Activated T-helper 1 cell treated with Interleukin-2 at 50 U/mL for 16 hours (primary cell): ENCODE measurements at regions not wholly inside any gene's neighbourhood (a gene's known extent, or its start where the extent isn't known, plus 50 kb on each side); places are given as distances from the start of the nearest gene placed in this dataset.
"Not testable (repeated sequence)": the region's sequence is repeated elsewhere in the genome, so short reads cannot be mapped to it uniquely, and the experiment has no call there.

Source experiments
- DNase-seq: peaks from one replicate; pipeline ENCODE4 v3.0.0-alpha.2; 2020; ENCODE audit warnings: low read depth

DNA sequence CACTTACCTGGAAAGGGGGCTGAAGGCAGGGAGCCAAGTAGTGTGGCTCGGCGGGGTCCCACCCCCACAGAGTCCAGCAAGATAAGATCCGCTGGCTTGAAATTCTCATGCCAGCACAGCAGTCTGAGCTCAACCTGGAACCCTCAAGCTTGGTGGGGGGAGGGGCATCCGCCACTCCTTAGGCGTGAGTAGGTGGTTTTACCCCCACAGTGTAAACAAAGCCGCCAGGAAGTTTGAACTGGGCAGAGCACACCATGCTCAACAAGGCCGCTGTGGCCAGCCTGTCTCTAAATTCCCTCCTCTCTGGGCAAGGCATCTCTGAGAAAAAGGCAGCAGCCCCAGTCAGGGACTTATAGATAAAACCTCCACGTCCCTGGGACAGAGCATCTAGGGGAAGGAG lies 156.3 kb downstream of the KBTBD8 start:
- no peak for DNase-seq

- DNase-seq, result no peak
These were observed 169.4 kb downstream of the KBTBD8 start for GRCh38 chr3:67167481-67167880.

GRCh38 chr3:67171841-67172240 lies 173.7 kb downstream of the KBTBD8 start:
- DNase-seq, result no peak

DNA sequence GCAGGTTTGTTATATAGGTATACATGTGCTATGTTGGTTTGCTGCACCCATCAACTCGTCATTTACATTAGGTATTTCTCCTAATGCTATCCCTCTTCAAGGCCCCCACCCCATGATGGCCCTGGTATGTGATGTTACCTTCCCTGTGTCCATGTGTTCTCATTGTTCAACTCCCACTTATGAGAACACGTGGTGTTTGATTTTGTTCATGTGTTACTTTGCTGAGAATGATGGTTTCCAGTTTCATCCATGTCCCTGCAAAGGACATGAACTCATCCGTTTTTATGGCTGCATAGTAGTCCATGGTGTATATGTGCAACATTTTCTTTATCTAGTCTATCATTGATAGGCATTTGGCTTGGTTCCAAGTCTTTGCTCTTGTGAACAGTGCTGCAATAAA lies 175.0 kb downstream of the KBTBD8 start:
- not testable (repeated sequence) for DNase-seq

GRCh38 chr3:67176396-67176795 lies 178.3 kb downstream of the KBTBD8 start:
- DNase-seq, result no peak

GRCh38 chr3:67192466-67192865 lies 194.4 kb downstream of the KBTBD8 start:
- DNase-seq, result no peak

- no peak for DNase-seq
These were observed 198.6 kb downstream of the KBTBD8 start for GRCh38 chr3:67196677-67197076.

- DNase-seq, result no peak
These were observed 200.3 kb downstream of the KBTBD8 start for GRCh38 chr3:67198374-67198773.

- no peak for DNase-seq
These were observed 202.5 kb downstream of the KBTBD8 start for GRCh38 chr3:67200618-67201017.

GRCh38 chr3:67201026-67201425 lies 202.9 kb downstream of the KBTBD8 start:
- DNase-seq, result no peak

- DNase-seq, result no peak
These were observed 203.9 kb downstream of the KBTBD8 start for GRCh38 chr3:67202053-67202452.

- DNase-seq, result no peak
These were observed 206.8 kb downstream of the KBTBD8 start for GRCh38 chr3:67204951-67205350.

GRCh38 chr3:67215690-67216089 lies 217.6 kb downstream of the KBTBD8 start:
- DNase-seq, result no peak

DNA sequence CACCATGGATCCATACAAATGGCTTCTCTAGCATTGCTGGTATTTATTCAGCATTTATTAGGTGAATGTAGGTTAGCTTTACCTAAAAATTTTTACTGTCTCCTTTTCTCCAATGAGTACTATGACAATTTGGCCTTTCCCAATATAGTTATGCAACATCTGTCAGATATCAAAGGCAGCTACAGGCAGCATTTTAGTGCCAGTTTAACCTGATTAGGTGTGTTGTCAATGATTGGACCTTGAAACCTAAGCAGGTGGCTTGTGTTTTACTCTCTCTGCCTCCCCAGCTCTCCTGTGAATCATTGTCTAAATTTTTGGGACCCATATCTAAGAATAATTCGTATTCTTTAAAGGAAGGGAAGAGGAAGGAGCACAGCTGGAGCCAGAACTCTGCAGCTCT lies 228.9 kb downstream of the KBTBD8 start:
- no peak for DNase-seq

GRCh38 chr3:67228136-67228535 lies 230.0 kb downstream of the KBTBD8 start:
- no peak for DNase-seq

DNA sequence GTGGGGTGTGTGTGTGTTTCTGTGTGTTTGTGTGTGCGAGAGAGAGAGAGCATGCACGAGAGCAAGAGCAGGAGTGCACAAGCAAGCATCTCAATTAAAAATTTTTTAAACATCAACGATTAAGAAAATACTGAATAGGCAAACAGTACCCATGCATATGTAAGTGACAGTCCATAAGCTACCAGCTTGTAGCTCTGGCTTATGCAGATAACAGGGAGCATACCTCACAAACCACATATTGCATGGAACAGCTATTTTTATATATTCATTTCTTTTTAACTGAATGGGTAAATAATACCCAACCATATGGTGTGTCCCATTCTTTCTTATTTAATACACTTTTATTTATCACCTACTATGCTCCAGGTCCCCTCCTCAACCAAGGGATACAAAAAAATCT lies 234.5 kb downstream of the KBTBD8 start:
- no peak for DNase-seq

DNA sequence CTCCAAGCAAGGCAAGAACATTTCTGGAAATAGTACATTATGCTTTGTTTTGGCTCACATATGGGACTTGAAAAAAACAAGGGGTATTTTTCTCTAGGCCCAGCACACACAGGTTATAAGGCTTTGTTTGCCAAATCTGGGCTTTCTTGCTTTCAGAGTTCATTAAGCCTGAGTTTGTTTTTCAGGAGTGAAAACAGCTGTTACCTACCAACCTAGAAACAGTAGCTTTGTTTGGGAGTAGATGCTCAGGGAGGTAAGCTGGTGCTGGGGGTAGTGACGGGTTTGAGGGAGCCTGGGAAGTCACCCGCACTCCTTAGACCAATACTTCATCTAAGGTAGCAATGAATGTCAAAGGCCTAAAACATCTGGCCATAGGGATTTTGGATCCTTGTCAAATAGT lies 241.2 kb downstream of the KBTBD8 start:
- DNase-seq, result no peak

- DNase-seq, result no peak
These were observed 243.0 kb downstream of the KBTBD8 start for GRCh38 chr3:67241084-67241483.

- DNase-seq, result no peak
These were observed 246.0 kb downstream of the KBTBD8 start for GRCh38 chr3:67244130-67244529.

DNA sequence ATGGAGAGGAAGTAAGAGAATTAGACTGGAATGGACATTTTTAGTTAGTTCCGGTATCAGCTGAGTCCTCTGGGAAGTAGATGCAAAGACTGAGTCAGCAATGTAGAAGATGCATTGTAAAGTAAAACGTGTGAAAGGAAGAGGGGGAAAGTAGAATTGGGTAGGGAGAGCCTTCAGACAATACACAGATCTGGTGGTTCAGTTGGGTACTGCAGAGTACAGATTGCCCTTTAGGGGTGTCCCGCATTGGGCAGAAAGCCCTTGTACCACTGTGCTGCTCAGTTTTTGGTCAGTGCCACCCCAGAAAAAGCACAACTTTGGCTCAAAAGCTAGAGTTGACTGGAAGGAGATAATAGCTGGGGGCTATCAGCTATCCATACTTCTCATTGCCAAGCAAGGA lies 247.4 kb downstream of the KBTBD8 start:
- DNase-seq, result no peak

GRCh38 chr3:67248726-67249125 lies 250.6 kb downstream of the KBTBD8 start:
- no peak for DNase-seq

- not testable (repeated sequence) for DNase-seq
These were observed 254.8 kb downstream of the KBTBD8 start for GRCh38 chr3:67252906-67253305.

GRCh38 chr3:67278015-67278618 lies 280.0 kb downstream of the KBTBD8 start:
- no peak for DNase-seq

GRCh38 chr3:67286586-67286985 lies 288.5 kb downstream of the KBTBD8 start:
- DNase-seq, result no peak
